ENCODE measurements at regions not wholly inside any gene's neighbourhood (a gene's known extent, or its start where the extent isn't known, plus 50 kb on each side); places are given as distances from the start of the nearest gene placed in this dataset.

DNA sequence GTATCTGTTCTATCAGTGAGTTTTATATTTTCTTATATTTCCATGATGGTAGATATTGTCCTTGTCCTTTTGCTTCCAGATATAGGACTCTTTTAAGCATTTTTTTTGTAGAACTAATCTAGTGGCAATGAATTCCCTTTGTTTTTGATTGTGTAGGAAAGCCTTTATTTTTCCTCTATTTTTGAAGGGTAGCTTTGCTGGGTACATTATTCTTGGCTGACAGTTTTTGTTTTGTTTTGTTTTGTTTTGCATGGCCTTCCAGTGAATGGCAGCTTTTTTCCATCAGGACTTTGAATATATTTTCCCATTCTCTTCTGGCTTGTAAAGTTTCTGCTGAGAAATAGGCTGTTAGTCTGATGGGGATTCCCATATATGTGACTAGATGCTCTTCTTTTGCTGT is 70.2 kb upstream of the MUCL1 start:
- Histone ChIP-seq H2BK5ac (ENCODE audit: low read depth, low read length, poor library complexity, severe bottlenecking) (no peak overlapping the region), H3K79me1 (ENCODE audit: low read depth in 1 of 2, low read length in 2 of 2) (no peaks in the 10 kb centered on the region), H4K91ac (ENCODE audit: insufficient read depth, low read depth, low read length) (no peak overlapping the region), H3K9ac (ENCODE audit: low read depth, low read length) (no peak overlapping the region), H3K9me1 (ENCODE audit: insufficient read depth, low read length) (no peaks in the 10 kb centered on the region), H3K9me3 (ENCODE audit: control insufficient read depth, insufficient read depth, low read length) (peaks cover 2% of the 10 kb centered on the region; the same call in 1 of the 2 replicates), H3K23ac (ENCODE audit: low read depth, low read length) (no peak overlapping the region), H2BK15ac (ENCODE audit: low read depth, low read length) (no peak overlapping the region), H3K27me3 (ENCODE audit: control insufficient read depth, insufficient read depth, low read length) (no peaks in the 10 kb centered on the region), H3K27ac (ENCODE audit: insufficient read depth, low read length) (no peak overlapping the region), H4K8ac (ENCODE audit: low read depth in 2 of 2, low read length in 2 of 2) (no peak overlapping the region), H3K18ac (ENCODE audit: low read depth, low read length) (no peak overlapping the region), H3K36me3 (ENCODE audit: control insufficient read depth, insufficient read depth, low read length) (no peaks in the 10 kb centered on the region), H3K14ac (replicated peaks; ENCODE audit: low read depth, low read length) (no peak overlapping the region), H2AK5ac (ENCODE audit: low read depth, low read length) (no peak overlapping the region), H3K4me2 (ENCODE audit: low read depth, low read length) (no peak overlapping the region), H2AFZ (replicated peaks; ENCODE audit: low read length, poor library complexity) (no peak overlapping the region), H2AK9ac (replicated peaks; ENCODE audit: low read depth, low read length, poor library complexity) (no peak overlapping the region), H4K5ac (ENCODE audit: low read depth, low read length) (no peak overlapping the region), H3K56ac (ENCODE audit: extremely low read depth, insufficient read depth, low read length) (no peak overlapping the region), H3K4me3 (ENCODE audit: insufficient read depth, low read depth, low read length) (no peak overlapping the region), H3K4me1 (ENCODE audit: control insufficient read depth, insufficient read depth, low read length) (no peaks in the 10 kb centered on the region), H4K20me1 (ENCODE audit: insufficient read depth, low read length) (no peaks in the 10 kb centered on the region), H3K4ac (ENCODE audit: low read depth, low read length) (no peak overlapping the region), H2BK20ac (ENCODE audit: low read depth, low read length) (no peak overlapping the region), H2BK120ac (ENCODE audit: low read depth, low read length) (no peak overlapping the region)
- ATAC-seq (ENCODE audit: low read depth) (no peak), DNase-seq (no peak)
- intact Hi-C loops (cut with micrococcal nuclease): no loop called here
- CTCF ChIA-PET: no interaction called here
- in situ Hi-C loops (cut with MboI; ENCODE audit: low sequenced_read_pairs): no loop called here
- POLR2A ChIA-PET (ENCODE audit: unreplicated experiment): no interaction called here
- no peak for TF ChIP-seq POLR2A (IDR thresholded peaks at IDR 0.05; ENCODE audit: low read depth, low read length)
- no peak for TF ChIP-seq NFE2L2 (IDR thresholded peaks at IDR 0.05; ENCODE audit: low read depth, low read length)
- TF ChIP-seq MAZ (IDR thresholded peaks at IDR 0.05; ENCODE audit: borderline replicate concordance, low read depth, low read length): no peak
- no peak for TF ChIP-seq RCOR1 (IDR thresholded peaks at IDR 0.05; ENCODE audit: insufficient replicate concordance, low read length)
- TF ChIP-seq, protein P1, sequence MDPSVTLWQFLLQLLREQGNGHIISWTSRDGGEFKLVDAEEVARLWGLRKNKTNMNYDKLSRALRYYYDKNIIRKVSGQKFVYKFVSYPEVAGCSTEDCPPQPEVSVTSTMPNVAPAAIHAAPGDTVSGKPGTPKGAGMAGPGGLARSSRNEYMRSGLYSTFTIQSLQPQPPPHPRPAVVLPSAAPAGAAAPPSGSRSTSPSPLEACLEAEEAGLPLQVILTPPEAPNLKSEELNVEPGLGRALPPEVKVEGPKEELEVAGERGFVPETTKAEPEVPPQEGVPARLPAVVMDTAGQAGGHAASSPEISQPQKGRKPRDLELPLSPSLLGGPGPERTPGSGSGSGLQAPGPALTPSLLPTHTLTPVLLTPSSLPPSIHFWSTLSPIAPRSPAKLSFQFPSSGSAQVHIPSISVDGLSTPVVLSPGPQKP (IDR thresholded peaks at IDR 0.05; ENCODE audit: borderline replicate concordance, low read depth, low read length): no peak
- no peak for TF ChIP-seq CTCF (conservative IDR thresholded peaks at IDR 0.05; ENCODE audit: low read depth, low read length)
- TF ChIP-seq MXI1 (IDR thresholded peaks at IDR 0.05; ENCODE audit: borderline replicate concordance, low read depth, low read length): no peak
- TF ChIP-seq FOS (IDR thresholded peaks at IDR 0.05; ENCODE audit: low read depth, low read length): no peak
- TF ChIP-seq CEBPB (IDR thresholded peaks at IDR 0.05; ENCODE audit: low read depth, low read length): no peak
- no peak for TF ChIP-seq SMC3 (IDR thresholded peaks at IDR 0.05; ENCODE audit: low read depth, low read length)
- TF ChIP-seq RAD21 (IDR thresholded peaks at IDR 0.05; ENCODE audit: low read length): no peak
- TF ChIP-seq, protein P2, sequence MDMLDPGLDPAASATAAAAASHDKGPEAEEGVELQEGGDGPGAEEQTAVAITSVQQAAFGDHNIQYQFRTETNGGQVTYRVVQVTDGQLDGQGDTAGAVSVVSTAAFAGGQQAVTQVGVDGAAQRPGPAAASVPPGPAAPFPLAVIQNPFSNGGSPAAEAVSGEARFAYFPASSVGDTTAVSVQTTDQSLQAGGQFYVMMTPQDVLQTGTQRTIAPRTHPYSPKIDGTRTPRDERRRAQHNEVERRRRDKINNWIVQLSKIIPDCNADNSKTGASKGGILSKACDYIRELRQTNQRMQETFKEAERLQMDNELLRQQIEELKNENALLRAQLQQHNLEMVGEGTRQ (IDR thresholded peaks at IDR 0.05; ENCODE audit: low read depth, low read length): no peak
- TF ChIP-seq CHD1 (IDR thresholded peaks at IDR 0.05; ENCODE audit: low read depth, low read length): no peak
- no peak for TF ChIP-seq BHLHE40 (IDR thresholded peaks at IDR 0.05; ENCODE audit: low read depth, low read length)
- no peak for TF ChIP-seq MAFK (IDR thresholded peaks at IDR 0.05; ENCODE audit: low read depth, low read length)
- TF ChIP-seq RFX5 (IDR thresholded peaks at IDR 0.05; ENCODE audit: low read depth, low read length): no peak
- dilution Hi-C loops (cut with HindIII; ENCODE audit: low sequenced_read_pairs, unreplicated experiment): no loop called here
- no TSS peak for BruUV-seq (replicated peaks)

Measured in IMR-90 (cell line).